Heart left ventricle (tissue), 13 donors: ENCODE measurements at regions not wholly inside any gene's neighbourhood (a gene's known extent, or its start where the extent isn't known, plus 50 kb on each side); places are given as distances from the start of the nearest gene placed in this dataset.

Experiments
- POLR2A ChIP-seq, 2 donors: fragments of 450-650 bp; IDR thresholded peaks; one replicate each; pipeline ENCODE4 v1.6.1; 2017; ENCODE audit warnings: antibody characterized with exemption in 2 of 2, mild to moderate bottlenecking in 2 of 2, moderate library complexity in 2 of 2
- TF ChIP-seq, protein P1 (sequence below), 12 donors: fragments of 200-600 bp; sonication (generic) in 4 of 12; IDR thresholded peaks; one replicate each; pipeline versions ENCODE4 v1.5.0 to v1.8.0; 2018 to 2022; ENCODE audit warnings: antibody characterized with exemption in 12 of 12, mild to moderate bottlenecking in 5 of 12
- donor health status: ischemic (EF 13 %, LVEDD 7.1; RV severe dilation, severe dysfunction).
- donor health status: DM: no; HTN: yes; CAD: no.
- donor health status: DM: no; HTN: no; CAD: no.
- donor health status: ischemic (EF 25% LVEDD 6.9; RV normal size, moderate dysfunction).
- donor health status: ischemic (EF 25% LVEDD 5.7; RV mildly dilated, moderate dysfunction).
- donor health status: ischemic (EF 35%, LVEDD 5.7; RV mildly dilated, moderate dysfunction).
- donor health status: nonischemic (EF 11% LVEDD 7.7; RV severe dilation, severe dysfunction).
- donor health status: DM: yes; HTN: yes; CAD: no.
- donor health status: PGD.
- donor health status: ischemic (EF 29% LVEDD 5.4; RV normal size, mild dysfunction).
- donor health status: nonischemic (EF 23%, LVEDD 6.1; RV moderate dilation, normal function).

DNA sequence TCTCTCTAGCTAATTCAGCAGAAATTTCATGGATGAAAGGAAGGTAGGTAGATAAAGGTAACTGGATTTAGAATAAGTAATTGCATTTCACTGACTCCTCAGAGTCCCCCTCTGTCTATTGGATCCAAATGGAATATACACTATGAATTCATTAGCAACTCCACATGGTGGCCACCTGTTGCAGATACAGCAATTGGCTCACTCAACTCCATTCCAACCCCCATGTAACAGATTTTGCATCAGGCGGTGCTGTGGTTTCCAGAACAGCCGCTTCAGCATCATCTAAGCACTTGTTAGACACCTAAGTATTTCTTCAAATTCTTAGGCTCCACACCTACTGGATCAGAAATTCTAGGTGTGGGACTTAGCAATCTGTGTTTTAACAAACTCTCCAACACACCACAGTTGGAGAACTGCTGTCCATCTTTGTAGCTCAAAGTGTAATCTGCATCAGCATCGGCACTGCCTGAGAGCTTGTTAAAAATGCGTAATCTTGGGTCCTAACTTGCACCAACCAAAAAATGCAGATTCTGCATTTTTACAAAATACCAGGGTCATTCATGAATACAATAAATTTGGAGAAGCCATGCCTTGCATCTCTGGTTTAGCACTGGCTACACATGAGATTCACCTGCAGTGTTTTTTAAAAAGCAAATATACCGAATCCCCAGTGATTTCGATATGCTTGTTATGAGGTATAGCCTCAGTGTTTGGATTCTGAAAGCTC is 413.8 kb upstream of the CD180 start:
- TF ChIP-seq, protein P1, sequence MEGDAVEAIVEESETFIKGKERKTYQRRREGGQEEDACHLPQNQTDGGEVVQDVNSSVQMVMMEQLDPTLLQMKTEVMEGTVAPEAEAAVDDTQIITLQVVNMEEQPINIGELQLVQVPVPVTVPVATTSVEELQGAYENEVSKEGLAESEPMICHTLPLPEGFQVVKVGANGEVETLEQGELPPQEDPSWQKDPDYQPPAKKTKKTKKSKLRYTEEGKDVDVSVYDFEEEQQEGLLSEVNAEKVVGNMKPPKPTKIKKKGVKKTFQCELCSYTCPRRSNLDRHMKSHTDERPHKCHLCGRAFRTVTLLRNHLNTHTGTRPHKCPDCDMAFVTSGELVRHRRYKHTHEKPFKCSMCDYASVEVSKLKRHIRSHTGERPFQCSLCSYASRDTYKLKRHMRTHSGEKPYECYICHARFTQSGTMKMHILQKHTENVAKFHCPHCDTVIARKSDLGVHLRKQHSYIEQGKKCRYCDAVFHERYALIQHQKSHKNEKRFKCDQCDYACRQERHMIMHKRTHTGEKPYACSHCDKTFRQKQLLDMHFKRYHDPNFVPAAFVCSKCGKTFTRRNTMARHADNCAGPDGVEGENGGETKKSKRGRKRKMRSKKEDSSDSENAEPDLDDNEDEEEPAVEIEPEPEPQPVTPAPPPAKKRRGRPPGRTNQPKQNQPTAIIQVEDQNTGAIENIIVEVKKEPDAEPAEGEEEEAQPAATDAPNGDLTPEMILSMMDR (IDR thresholded peaks at IDR 0.05) = no peak
- no peak for TF ChIP-seq POLR2A (IDR thresholded peaks at IDR 0.05)
